HG03103 (cell line): ENCODE measurements at regions not wholly inside any gene's neighbourhood (a gene's known extent, or its start where the extent isn't known, plus 50 kb on each side); places are given as distances from the start of the nearest gene placed in this dataset.

Experiments
- ATAC-seq: cut with Tn5 transposase; IDR thresholded peaks from one replicate; pipeline ENCODE4 v1.9.1; 2021; ENCODE audit warnings: low read depth; ENCODE audit not compliant: unreplicated experiment

DNA sequence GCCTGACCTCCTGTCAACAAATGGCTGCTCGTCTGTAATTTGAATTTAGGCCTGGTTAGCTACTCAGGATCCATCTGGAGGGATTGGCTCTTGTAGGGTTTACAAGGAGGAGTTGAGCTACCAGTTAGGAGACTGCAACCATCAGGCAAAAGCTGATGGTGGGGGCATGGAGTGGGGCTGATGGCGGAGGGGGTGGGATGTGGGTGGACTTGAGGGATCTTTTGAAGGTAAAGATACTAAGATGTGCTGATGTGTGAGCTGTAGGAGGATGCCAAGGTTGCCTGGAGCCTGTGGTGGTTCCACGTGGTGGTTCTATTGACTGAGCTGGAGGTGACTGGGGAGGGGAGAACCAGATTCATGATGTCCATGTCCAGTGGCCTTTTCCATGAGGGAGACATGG is 240.7 kb downstream of the LPIN1 start:
- ATAC-seq: no peak

DNA sequence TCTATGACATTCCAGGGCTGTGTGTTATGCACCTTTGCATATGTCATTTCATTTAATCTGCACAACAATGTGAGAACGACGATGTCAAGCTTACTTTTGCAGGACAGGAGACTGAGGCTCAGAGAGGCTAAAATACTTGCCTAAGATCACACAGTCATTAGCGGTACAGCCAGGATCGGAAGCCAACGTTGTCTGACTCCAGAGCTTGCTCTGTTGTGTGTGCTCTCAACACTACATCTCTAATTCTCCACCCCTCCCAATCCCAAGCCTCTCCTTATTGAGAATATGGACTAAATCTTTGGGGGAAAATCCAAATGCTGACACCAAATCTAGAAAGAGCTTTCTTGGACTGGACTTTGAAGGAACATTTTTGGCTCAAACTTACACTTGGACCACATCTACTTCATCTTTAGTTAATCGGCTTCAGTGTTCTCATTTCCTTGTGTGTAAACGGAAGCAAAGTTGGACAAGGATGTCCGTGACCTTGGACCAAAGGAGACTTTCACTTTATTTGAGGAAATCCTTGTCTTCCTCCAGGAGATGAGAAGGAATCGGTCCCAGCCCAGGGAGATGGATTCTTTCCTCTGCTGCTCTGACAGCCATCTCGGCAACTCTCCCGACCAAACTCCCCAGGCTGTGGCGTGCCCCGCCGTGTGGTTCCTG is 242.4 kb downstream of the LPIN1 start:
- no peak for ATAC-seq

DNA sequence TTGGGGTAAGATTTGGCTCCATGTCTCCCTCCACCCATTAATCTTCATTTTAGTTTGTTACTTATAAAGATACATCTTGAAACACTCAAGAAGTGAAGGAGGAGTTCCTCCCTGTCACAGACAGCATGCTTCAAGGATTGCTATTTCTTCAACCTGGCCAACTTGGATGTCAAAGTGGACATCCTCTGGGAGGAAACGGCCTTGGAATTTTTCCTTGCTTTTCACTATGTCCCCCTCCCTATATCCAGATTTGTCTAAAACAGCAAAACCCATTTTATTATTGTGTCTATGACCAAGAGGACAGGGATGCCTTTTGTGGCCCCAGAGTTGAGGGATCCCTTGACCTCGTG is 242.9 kb downstream of the LPIN1 start:
- ATAC-seq: no peak

DNA sequence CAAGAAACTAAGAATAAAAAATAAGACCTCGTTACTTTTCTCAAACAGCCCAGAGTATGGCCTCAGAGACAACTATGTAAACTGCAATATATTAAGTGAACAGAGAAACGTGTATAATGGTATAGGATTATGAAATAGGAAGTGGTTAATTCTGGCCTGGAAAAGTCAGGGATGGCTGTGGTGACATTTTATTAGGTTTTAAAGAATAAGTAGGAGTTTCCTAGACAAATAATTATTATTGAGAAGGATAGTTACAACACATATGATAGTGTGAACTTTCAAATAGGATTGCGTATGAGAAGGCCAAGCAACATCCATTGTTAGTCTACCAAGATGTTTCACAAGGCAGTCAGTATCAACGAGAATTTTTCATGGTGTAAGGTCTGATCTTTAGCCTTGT is 244.1 kb downstream of the LPIN1 start:
- ATAC-seq: no peak

DNA sequence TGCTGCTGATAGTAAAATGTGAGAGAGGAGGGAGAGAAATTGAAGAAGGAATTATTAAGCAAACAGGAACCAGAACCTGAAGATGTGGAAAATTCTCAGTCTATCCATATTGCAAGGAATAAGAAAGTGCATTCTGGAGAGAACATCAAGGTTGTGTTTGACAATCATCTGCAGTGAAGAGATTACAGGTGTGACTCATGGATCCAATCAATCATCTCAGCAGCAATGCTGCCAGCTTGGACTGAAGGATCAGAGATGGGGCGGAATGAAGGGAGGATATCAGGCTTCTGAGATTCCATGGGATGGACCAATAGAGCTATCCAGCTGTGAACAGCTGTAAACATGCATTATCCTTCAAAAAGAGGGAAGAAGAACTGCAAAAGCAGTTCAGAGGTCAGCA is 247.3 kb downstream of the LPIN1 start:
- ATAC-seq: no peak

DNA sequence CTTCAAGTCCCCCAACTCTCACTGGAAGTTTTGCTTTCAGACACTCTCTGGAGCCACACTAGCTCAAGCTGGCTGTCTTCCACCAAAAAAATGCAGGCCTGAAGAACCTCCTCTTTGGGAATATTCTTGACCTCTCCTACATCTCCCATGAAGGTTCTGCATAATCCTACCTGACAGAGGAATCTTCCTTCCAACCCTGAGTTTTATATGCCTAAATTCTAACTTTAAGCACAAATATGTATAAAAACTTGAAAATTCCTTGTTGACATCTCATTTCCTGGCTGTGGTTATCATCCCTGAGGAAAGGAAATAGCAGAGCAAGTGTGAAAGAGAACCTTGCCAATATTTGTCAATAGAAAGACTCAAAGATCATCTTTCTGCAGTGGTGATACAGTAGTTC is 249.0 kb downstream of the LPIN1 start:
- ATAC-seq: no peak

DNA sequence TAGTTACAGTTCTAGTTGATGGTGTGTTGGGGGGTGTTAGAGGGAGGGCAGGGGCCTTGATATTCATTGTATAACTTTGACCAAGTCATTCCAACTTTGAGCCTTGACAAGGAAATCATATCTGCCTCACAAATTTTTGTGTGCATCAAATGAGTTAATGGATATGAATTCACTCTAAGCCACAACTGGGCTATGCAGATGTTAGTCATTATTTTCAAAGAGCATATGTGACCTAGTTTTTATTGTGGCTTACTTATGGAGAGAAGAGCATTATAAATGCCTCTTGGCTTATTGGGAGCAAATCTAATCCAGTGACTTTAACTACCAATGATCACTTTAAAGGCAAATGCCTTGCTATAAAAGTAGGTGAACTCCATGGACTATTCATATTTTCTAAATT is 250.2 kb downstream of the LPIN1 start:
- ATAC-seq: no peak

DNA sequence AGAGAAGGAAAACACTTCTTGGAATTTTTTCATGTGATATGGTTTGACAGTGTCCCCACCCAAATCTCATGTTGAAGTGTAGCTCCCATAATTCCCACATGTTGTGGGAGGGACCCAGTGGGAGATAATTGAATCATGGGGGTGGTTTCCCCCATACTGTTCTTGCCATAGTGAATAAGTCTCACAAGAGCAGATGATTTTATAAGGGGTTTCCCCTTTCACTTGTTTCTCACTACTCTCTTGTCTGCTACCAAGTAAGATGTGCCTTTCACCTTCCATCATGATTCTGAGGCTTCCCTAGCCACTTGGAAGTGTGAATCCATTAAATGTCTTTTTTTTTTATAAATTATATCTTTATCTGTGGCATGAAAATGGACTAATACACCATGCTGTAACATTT is 250.7 kb downstream of the LPIN1 start:
- no peak for ATAC-seq

DNA sequence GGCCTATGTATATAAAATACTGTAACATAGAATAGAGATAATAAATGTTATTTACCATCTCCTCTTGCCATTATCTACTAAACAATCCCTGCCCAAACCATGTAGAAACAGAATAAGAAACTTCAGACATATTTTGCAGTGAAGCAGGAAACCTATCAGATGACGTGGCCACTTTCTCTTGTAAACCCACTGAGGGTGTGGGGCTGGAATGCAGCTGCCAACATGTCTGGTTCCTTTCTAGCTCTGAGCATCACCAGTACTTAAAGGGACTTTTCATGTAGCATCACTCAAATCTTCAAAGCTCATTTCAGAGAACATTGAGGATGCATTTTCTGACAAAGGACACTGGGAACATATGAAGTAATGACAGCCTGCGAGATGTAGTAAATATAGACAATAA is 251.8 kb downstream of the LPIN1 start:
- ATAC-seq: peak; percentile 63

DNA sequence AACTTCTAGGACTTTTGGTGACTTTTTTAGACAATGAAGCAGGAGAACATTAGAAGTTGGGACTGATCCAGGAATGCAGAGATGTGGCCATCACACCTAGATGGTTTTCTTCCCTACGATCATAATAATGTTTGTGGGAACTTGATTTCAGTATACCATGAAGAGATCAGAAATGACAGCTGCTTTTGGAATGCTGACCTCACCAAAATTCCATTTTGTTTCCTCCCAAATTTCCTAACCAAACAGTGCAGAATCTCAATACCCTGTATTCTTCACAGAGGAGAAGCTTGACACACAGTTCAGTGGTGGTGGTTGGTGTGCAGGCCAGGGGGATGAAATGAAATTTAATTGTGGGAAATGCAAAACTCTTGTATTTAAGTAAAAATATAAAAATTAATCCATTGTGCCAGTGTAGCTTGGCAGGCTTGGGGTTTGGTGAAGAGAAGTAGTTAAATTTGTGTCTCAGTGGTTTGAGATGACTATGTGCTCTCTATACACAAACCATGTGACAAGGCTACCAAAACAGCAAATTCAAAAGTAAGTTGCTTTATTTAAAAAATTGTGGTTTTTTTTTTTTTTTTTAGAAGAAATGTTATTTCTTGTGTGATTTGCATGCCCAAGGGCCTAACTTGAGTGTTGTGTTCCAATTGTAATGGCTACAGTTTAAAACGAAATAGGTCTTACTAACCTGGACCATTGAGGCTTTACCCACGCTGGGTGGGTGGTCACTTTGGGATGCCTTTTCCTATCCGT is 252.4 kb downstream of the LPIN1 start:
- no peak for ATAC-seq

DNA sequence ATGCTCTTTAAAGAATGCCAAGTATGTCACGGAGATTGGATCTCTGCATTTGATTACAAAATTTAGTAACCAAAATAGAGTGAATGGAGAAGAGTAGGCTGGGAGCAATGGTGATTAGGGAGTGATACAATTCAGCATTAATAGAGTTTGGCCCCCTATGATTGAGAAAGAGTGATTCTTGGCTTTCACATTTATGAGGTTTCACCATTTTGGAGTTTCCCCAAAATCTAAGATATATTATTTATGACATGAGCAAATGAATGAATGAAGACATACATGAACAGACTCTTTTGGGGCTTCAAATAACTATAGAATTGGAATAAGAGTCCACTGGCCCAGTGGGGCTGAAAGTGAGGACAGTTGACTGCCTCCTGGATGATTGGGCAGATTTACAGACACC is 255.2 kb downstream of the LPIN1 start:
- ATAC-seq: no peak

DNA sequence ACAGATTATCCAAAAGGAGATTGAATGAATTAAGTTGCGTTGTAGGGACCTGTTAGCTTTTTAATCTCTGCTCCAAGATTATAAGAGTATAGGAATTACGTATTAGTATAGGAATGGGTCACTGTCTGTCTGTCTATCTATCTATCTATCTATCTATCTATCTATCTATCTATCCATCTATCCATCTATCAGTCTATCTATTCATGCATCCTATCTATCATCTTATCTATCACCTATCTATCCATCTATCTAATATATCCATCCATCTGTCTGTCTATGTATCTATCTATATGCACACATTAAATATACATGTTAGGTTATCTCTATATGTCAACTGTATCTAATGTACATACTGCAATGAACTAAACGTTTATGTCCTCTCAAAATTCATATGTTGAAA is 255.8 kb downstream of the LPIN1 start:
- no peak for ATAC-seq

DNA sequence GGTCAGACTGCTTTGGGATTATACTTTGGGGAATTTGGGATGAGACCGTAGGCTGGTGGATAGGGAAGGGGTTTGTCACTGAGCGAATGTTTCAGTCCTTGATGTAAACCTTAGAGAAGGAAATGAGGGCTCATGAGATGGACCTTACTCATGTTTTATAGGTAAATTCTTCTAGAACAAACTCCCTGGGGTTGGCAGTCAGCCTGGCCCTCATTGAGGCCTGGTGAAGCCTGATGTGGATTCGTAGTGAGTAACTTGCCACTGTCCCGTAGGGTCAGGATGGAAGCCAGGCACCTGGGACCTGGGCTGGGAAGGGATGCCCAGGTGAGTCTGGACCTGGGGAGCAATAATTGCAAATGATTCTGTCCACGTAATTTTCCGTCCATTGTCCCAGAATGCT is 258.3 kb downstream of the LPIN1 start:
- ATAC-seq: no peak

DNA sequence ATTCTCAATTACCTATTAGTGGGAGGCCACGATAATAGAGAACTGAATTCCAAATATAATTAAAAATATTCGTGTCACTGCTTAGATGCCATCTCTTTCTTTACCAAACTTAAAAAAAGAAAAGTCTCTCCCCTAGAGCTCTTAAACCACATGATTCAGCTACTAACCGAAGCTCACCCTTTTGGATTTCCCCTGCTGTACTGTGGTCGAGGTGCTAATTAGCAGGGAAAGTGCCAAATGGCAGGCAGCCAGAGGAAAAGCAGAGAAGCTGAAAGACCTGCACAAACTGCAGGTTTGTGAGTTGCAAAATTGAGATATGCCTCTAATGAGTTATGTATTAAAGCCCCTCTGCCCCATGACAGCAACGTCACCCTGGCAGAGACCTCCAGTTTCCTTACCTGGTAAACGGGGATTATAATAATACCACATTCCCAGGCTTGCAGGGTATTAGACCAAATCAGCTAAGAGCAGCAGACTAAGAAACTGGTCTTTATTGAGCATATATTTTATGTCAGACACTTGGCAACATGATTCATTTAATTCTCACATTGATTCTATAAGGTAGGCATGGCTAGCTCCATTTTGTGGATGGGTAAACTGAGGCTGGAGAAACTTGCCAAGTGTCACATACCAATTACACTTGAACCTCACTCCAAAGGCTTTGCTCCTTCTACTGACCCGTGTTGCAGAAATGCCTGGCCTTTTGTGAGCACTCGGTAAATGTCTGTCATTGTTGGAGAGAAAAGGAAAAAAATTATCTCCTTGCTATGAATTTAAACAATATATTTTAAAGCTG is 259.7 kb downstream of the LPIN1 start:
- ATAC-seq: peak; percentile 62

DNA sequence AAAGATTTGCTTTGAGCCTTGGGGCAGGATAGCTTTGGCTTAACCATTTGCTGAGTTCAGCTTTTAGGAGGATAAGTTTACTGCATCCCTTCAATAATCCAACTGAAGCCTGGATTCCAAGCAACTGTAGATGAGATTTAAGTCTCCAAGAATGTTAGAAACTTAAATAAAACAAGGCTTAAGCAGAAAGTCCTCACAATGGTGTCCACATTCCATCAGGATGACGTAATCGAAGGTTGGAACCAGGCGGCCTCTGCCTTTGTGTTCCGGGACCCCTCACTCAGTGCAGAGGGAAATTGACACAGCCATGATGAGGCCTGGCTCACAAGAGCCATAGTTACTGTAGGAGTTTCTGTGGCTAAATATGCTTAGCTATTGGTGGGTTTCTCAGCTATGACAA is 260.4 kb downstream of the LPIN1 start:
- ATAC-seq: no peak

DNA sequence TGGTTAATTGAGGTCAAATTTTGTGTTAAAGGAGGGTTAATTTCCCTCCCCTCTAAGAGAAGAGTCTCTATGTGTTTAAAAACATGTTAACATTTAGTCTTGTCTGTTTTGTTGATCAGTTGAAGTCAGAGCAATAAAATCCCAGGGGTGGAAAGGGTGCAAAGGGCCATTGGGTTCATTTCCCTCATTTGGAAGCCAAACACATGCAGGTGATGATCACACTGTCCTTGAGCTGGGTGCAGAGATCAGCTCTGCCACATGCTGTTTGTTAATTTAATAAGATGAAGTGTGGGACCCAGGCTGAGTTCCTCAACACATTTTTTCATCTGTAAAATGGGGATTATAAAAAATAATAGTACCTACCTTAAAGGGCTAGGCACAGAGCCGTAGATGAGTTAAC is 260.9 kb downstream of the LPIN1 start:
- ATAC-seq: no peak

DNA sequence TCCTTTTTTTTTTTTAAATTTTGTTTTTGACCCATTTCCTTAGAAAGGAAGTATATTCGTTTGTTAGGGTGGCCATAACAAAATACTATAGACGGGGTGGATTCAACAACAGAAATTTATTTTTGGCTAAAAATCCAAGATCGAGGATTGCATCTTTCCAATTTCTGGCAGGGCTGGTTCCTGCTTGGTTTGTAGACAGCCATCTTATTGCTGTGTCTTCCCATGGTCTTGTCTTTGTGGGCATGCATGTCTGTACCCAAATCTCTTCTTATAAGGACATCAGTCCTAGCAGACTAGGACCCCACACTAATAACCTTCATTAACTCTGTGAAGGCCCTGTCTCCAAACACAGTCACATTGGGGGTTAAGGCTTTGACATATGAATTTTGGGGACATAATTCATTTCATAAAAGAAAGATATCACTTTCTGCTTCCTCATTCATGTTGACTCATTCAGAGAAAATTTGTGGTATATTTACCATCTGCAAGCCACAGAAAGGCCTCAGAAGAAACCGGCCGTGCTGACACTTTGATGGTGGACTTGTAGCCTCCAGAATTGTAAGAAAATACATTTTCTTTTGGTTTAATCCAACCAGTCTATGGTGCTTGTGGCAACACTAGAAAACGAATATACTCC is 262.1 kb downstream of the LPIN1 start:
- peak; percentile 83 for ATAC-seq

DNA sequence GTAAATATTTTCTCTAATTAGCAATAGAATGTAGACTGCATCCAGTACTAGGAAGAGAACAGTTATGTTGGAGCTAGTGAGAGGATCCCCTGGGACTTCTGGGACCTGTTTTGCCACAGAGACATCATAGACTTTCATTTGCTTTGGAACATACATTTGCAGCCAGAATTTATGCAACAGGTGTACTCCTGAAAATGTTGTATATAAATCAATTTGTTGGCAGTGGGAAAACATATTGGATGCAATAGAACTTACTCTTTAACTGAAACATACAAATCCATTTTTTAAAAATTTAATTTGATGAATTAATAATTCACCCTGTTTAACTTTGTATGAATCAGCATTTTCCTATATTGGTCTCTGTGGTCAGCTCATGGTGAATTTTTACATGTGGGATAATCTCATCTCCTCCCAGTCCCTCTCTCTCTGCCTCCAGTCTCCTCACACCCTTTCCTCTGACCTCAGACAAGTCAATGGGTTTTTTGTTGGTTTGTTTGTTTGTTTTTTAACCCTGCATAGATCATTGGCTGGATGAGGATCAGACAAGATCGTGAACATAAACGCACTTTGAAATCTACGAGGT is 263.0 kb downstream of the LPIN1 start:
- ATAC-seq: no peak

DNA sequence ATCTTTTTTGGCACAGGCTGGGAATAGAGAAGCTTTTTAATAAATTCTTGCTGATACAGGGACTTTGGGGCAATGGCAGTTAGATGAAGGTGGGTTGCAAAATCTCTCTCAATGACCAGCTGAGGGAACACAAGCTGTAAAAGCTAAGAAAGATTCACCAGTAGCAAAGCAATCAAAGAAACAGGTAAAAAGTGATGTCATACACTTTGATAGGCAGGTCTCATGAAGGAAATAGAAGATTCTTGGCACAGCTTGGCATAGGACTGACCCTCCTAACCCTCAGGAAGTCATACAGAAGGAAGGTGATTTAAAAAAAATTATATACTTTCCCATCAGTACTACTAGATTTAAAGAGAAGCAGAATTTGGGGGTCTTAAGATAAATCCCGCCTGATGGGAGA is 263.6 kb downstream of the LPIN1 start:
- no peak for ATAC-seq

DNA sequence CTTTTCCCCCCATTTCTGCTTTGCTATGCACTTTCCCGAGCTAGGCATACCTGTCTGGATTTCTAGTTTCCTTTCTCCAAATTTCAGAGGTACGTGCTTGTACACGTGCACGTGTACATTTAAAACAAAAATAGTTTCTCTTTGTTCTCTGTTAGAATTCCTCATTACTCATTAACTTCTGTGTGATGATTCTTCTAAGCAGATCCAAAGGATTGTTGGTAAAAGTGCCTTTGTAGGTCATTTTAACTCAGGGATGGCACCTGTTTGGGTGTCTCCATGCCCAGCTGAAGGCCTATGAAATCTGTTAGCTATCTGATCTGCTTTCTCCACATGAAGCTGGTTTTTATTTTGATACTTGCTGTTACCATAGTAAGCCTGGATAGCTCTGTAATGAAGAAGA is 264.3 kb downstream of the LPIN1 start:
- ATAC-seq: no peak
